ENCODE measurements at regions not wholly inside any gene's neighbourhood (a gene's known extent, or its start where the extent isn't known, plus 50 kb on each side); places are given as distances from the start of the nearest gene placed in this dataset.

GRCh38 chr11:19453651-19454257 is 213.0 kb upstream of the E2F8 start:
- TF ChIP-seq CTCF (IDR thresholded peaks at IDR 0.05; ENCODE audit: poor library complexity), result no peak
- no peak for TF ChIP-seq EZH2 (IDR thresholded peaks at IDR 0.05; ENCODE audit: borderline replicate concordance)
- TF ChIP-seq EZH2phosphoT487 (IDR thresholded peaks at IDR 0.05; ENCODE audit: low read depth, severe bottlenecking, unreplicated experiment), result no peak
